ENCODE measurements at regions not wholly inside any gene's neighbourhood (a gene's known extent, or its start where the extent isn't known, plus 50 kb on each side); places are given as distances from the start of the nearest gene placed in this dataset.

DNA sequence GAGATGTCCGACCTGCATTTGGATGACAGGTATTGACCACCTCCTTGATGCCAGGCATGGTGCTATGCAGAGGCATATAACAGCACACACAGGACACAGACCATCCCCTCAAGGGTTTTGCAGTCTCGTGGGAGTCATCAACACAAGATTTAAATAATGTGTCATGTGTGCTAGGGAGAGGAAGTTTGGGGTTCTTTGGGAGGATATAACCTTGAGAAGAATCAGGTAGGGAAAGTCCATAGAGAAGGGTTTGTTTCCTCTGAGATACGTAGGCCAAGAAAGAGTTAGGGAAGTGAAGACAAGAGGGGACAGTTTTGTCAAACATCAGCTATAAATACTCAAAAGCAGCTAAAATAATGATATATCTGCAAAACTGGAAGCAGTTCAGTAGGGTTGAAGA lies 215.9 kb upstream of the RBFOX1 start (continued):
- TF ChIP-seq, protein P1, sequence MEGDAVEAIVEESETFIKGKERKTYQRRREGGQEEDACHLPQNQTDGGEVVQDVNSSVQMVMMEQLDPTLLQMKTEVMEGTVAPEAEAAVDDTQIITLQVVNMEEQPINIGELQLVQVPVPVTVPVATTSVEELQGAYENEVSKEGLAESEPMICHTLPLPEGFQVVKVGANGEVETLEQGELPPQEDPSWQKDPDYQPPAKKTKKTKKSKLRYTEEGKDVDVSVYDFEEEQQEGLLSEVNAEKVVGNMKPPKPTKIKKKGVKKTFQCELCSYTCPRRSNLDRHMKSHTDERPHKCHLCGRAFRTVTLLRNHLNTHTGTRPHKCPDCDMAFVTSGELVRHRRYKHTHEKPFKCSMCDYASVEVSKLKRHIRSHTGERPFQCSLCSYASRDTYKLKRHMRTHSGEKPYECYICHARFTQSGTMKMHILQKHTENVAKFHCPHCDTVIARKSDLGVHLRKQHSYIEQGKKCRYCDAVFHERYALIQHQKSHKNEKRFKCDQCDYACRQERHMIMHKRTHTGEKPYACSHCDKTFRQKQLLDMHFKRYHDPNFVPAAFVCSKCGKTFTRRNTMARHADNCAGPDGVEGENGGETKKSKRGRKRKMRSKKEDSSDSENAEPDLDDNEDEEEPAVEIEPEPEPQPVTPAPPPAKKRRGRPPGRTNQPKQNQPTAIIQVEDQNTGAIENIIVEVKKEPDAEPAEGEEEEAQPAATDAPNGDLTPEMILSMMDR (conservative IDR thresholded peaks at IDR 0.05; ENCODE audit: low read depth in 2 of 2) = no peak
- TF ChIP-seq, protein P2, sequence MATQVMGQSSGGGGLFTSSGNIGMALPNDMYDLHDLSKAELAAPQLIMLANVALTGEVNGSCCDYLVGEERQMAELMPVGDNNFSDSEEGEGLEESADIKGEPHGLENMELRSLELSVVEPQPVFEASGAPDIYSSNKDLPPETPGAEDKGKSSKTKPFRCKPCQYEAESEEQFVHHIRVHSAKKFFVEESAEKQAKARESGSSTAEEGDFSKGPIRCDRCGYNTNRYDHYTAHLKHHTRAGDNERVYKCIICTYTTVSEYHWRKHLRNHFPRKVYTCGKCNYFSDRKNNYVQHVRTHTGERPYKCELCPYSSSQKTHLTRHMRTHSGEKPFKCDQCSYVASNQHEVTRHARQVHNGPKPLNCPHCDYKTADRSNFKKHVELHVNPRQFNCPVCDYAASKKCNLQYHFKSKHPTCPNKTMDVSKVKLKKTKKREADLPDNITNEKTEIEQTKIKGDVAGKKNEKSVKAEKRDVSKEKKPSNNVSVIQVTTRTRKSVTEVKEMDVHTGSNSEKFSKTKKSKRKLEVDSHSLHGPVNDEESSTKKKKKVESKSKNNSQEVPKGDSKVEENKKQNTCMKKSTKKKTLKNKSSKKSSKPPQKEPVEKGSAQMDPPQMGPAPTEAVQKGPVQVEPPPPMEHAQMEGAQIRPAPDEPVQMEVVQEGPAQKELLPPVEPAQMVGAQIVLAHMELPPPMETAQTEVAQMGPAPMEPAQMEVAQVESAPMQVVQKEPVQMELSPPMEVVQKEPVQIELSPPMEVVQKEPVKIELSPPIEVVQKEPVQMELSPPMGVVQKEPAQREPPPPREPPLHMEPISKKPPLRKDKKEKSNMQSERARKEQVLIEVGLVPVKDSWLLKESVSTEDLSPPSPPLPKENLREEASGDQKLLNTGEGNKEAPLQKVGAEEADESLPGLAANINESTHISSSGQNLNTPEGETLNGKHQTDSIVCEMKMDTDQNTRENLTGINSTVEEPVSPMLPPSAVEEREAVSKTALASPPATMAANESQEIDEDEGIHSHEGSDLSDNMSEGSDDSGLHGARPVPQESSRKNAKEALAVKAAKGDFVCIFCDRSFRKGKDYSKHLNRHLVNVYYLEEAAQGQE (IDR thresholded peaks at IDR 0.05; ENCODE audit: unreplicated experiment) = no peak
- TF ChIP-seq POLR2AphosphoS5 (IDR thresholded peaks at IDR 0.05; ENCODE audit: low read depth) (no peak), ZNF331 (CRISPR knock-in tag; IDR thresholded peaks at IDR 0.05; ENCODE audit: low read depth) (no peak), STAT1 (IDR thresholded peaks at IDR 0.05; ENCODE audit: unreplicated experiment) (no peak), ZNF114 (CRISPR knock-in tag; IDR thresholded peaks at IDR 0.05) (no peak), CREB1 (CRISPR knock-in tag; IDR thresholded peaks at IDR 0.05; ENCODE audit: low read depth) (no peak), JUNB (IDR thresholded peaks at IDR 0.05; ENCODE audit: unreplicated experiment) (no peak), EZH2phosphoT487 (IDR thresholded peaks at IDR 0.05; ENCODE audit: unreplicated experiment) (no peak)
- TF ChIP-seq, protein P3, sequence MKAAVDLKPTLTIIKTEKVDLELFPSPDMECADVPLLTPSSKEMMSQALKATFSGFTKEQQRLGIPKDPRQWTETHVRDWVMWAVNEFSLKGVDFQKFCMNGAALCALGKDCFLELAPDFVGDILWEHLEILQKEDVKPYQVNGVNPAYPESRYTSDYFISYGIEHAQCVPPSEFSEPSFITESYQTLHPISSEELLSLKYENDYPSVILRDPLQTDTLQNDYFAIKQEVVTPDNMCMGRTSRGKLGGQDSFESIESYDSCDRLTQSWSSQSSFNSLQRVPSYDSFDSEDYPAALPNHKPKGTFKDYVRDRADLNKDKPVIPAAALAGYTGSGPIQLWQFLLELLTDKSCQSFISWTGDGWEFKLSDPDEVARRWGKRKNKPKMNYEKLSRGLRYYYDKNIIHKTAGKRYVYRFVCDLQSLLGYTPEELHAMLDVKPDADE (IDR thresholded peaks at IDR 0.05) = no peak

DNA sequence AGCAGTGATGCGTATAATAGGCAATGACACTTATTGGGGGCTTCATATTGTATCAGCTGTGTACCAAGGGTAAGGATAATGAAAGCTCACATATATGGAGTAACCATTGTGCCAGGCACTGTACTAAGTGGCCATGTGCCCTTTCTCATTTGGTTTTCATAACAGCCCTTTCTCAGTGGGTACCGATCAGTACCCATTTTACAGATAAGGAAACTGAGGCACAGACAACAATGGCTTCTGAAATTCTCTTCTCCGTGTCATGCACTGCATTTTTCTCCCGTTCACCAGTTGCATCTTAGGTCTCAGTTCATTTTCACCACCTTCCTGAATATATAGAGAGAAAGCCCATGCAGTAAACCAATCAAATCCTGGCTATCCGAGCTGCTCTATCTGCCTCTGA lies 216.7 kb upstream of the RBFOX1 start:
- 0 out of 2 replicates have a peak, but pooled peaks cover 5% of the 10 kb centered on the region for H3K36me3 ChIP-seq (ENCODE audit: insufficient read depth)
- no peak overlapping the region for H2AFZ ChIP-seq
- ATAC-seq (no peak), DNase-seq (ENCODE audit: low spot score) (no peak)
- H3F3A ChIP-seq (replicated peaks; ENCODE audit: low read depth) = no peaks in the 10 kb centered on the region
- no peaks in the 10 kb centered on the region for H3K79me2 ChIP-seq (replicated peaks; ENCODE audit: insufficient read depth)
- H3K27me3 ChIP-seq (ENCODE audit: insufficient read depth) = no peaks in the 10 kb centered on the region
- no peak overlapping the region for H3K27ac ChIP-seq (ENCODE audit: low read depth)
- no peak overlapping the region for H3K4me2 ChIP-seq
- H3K9me2 ChIP-seq (ENCODE audit: insufficient read depth) = no peaks in the 10 kb centered on the region
- H3K4me3 ChIP-seq = no peak overlapping the region
- Mint-ChIP-seq H3K9me3 (peaks cover 79% of the 10 kb centered on the region), H3K27ac (no peak overlapping the region), H3K4me1 (peaks cover 7% of the 10 kb centered on the region; the same call in 2 of the 3 replicates), H3K36me3 (ENCODE audit: low read depth) (no peaks in the 10 kb centered on the region), H3K27me3 (ENCODE audit: insufficient read depth, low read depth, poor library complexity) (peaks cover 2% of the 10 kb centered on the region), H3K4me3 (no peak overlapping the region)
- H3K4me1 ChIP-seq (ENCODE audit: insufficient read depth) = no peaks in the 10 kb centered on the region
- no peaks in the 10 kb centered on the region for H4K20me1 ChIP-seq (replicated peaks; ENCODE audit: insufficient read depth)
- TF ChIP-seq JUNB (IDR thresholded peaks at IDR 0.05; ENCODE audit: unreplicated experiment) (no peak), CREB1 (CRISPR knock-in tag; IDR thresholded peaks at IDR 0.05; ENCODE audit: low read depth) (no peak), POLR2AphosphoS5 (IDR thresholded peaks at IDR 0.05; ENCODE audit: low read depth) (no peak), ZNF331 (CRISPR knock-in tag; IDR thresholded peaks at IDR 0.05; ENCODE audit: low read depth) (no peak), STAT1 (IDR thresholded peaks at IDR 0.05; ENCODE audit: unreplicated experiment) (no peak), EZH2 (IDR thresholded peaks at IDR 0.05; ENCODE audit: low read depth, unreplicated experiment) (no peak)
- TF ChIP-seq, protein P1 (conservative IDR thresholded peaks at IDR 0.05; ENCODE audit: low read depth in 2 of 2) = no peak
- TF ChIP-seq, protein P2 (IDR thresholded peaks at IDR 0.05; ENCODE audit: unreplicated experiment) = no peak
